Adrenal gland (tissue), 5 donors: ENCODE measurements at regions not wholly inside any gene's neighbourhood (a gene's known extent, or its start where the extent isn't known, plus 50 kb on each side); places are given as distances from the start of the nearest gene placed in this dataset.

Experiments
- CTCF ChIP-seq, 6 experiments: fragments of 450-650 bp in 4 of 6; fragments of 200-600 bp in 2 of 6; sonication (generic) in 1 of 6; IDR thresholded peaks; 1 replicate in 5 of 6; 2 replicates in 1 of 6; pipeline versions ENCODE4 v1.5.1 to v1.8.0; 2016 to 2021; ENCODE audit warnings: antibody characterized with exemption in 6 of 6, mild to moderate bottlenecking in 2 of 6, moderate library complexity in 1 of 6
- POLR2A ChIP-seq, 2 donors: fragments of 450-650 bp; IDR thresholded peaks; one replicate each; pipeline ENCODE4 v1.6.1; 2017; ENCODE audit warnings: antibody characterized with exemption in 2 of 2, mild to moderate bottlenecking in 2 of 2, moderate library complexity in 1 of 2
- donor health status: DM: no; HTN: no; CAD: no.

DNA sequence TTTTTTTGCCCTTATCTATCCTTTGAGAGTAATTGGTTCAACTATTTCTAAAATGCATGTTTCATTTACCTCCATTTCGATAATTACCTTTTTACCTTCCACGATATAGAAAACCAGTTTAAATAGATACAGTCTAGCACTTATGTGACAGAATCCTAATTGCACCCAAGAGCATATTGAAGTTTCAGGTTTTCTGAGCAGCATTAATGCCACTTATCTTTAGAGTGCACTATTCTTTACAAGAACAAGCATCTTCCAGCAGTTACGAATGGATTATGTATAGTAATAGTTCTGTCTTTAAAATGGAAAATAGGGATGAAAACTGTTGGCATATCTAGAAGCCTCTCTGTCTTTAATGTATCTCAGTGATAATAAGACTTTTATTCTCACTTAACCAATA lies 82.2 kb upstream of the ATXN7L3B start:
- no peak for TF ChIP-seq POLR2A (IDR thresholded peaks at IDR 0.05)
- no peak for TF ChIP-seq CTCF (IDR thresholded peaks at IDR 0.05)
